BE2C (cell line): ENCODE measurements at regions not wholly inside any gene's neighbourhood (a gene's known extent, or its start where the extent isn't known, plus 50 kb on each side); places are given as distances from the start of the nearest gene placed in this dataset.
A peak's percentile ranks its signal among the peaks of the same experiment; 100 is the strongest.

Experiments
- DNase-seq: peaks from one replicate; pipeline ENCODE4 v3.0.0-alpha.2; 2020
- H3K27me3 ChIP-seq: fragments of 250-450 bp; sonication (Bioruptor Pico); 2 replicates; pipeline ENCODE4 v1.5.1; 2020; ENCODE audit warnings: mild to moderate bottlenecking
- H3K36me3 ChIP-seq: fragments of 250-450 bp; sonication (Bioruptor Pico); 2 replicates; pipeline ENCODE4 v1.5.1; 2020; ENCODE audit warnings: mild to moderate bottlenecking
- H3K4me1 ChIP-seq: fragments of 250-450 bp; sonication (Bioruptor Pico); 2 replicates; pipeline ENCODE4 v1.5.1; 2020
- H3K4me3 ChIP-seq: 2 replicates; pipeline ENCODE4 v1.5.1; 2011; ENCODE audit warnings: low read depth, low read length
- H3K9me3 ChIP-seq: fragments of 250-450 bp; sonication (Bioruptor Pico); 2 replicates; pipeline ENCODE4 v1.5.1; 2020
- TF ChIP-seq, protein P1 (sequence below): IDR thresholded peaks from 2 replicates; pipeline ENCODE4 v1.5.1; 2012; ENCODE audit warnings: mild to moderate bottlenecking, low read depth, low read length

DNA sequence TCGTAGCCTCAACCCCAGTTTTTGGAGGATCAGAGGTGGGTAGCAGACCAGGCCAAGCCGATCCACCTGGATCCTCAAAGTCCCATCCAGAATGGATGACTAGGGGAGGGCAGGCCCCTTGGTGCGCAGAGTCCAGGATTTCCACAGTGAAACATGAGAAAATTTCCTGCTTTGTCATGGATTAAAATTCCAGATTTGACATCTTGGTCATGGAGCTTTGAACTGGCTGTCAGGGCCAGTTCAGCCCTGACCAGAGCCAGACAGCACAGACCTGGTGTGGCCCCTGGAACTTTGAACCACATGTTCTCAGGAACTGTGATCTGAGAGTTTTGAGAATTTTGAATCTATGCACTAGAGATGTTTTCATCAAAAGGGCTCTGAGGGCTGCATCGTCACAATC lies 177.5 kb downstream of the MN1 start:
- H3K4me1 ChIP-seq: no peaks in the 10 kb centered on the region
- no peak overlapping the region for H3K4me3 ChIP-seq
- DNase-seq: no peak
- H3K36me3 ChIP-seq: no peaks in the 10 kb centered on the region
- H3K9me3 ChIP-seq: no peaks in the 10 kb centered on the region
- TF ChIP-seq, protein P1, sequence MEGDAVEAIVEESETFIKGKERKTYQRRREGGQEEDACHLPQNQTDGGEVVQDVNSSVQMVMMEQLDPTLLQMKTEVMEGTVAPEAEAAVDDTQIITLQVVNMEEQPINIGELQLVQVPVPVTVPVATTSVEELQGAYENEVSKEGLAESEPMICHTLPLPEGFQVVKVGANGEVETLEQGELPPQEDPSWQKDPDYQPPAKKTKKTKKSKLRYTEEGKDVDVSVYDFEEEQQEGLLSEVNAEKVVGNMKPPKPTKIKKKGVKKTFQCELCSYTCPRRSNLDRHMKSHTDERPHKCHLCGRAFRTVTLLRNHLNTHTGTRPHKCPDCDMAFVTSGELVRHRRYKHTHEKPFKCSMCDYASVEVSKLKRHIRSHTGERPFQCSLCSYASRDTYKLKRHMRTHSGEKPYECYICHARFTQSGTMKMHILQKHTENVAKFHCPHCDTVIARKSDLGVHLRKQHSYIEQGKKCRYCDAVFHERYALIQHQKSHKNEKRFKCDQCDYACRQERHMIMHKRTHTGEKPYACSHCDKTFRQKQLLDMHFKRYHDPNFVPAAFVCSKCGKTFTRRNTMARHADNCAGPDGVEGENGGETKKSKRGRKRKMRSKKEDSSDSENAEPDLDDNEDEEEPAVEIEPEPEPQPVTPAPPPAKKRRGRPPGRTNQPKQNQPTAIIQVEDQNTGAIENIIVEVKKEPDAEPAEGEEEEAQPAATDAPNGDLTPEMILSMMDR: no peak
- peaks cover 16% of the 10 kb centered on the region for H3K27me3 ChIP-seq

DNA sequence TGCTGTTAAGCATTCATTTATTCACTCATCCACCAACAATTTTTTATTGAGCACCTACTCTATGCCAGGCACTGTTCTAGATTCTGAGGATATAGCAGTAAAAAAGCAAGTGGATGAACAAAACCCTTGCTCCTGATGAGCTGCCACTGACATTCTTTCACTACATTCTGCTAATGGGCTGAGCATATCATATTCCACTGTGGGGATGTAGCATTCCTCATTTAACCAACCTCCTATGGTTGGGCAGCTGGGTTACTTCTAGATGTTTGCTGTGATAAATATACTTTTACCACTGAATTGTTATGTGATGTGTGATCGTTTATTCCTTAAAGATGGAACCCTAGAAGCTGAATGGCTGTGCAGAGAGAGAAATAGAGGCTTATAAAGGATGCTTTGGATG lies 176.9 kb downstream of the MN1 start:
- Histone ChIP-seq H3K27me3 (peaks cover 15% of the 10 kb centered on the region), H3K36me3 (no peaks in the 10 kb centered on the region), H3K4me3 (no peak overlapping the region), H3K9me3 (no peaks in the 10 kb centered on the region), H3K4me1 (no peaks in the 10 kb centered on the region)
- DNase-seq: no peak
- TF ChIP-seq, protein P1: no peak

DNA sequence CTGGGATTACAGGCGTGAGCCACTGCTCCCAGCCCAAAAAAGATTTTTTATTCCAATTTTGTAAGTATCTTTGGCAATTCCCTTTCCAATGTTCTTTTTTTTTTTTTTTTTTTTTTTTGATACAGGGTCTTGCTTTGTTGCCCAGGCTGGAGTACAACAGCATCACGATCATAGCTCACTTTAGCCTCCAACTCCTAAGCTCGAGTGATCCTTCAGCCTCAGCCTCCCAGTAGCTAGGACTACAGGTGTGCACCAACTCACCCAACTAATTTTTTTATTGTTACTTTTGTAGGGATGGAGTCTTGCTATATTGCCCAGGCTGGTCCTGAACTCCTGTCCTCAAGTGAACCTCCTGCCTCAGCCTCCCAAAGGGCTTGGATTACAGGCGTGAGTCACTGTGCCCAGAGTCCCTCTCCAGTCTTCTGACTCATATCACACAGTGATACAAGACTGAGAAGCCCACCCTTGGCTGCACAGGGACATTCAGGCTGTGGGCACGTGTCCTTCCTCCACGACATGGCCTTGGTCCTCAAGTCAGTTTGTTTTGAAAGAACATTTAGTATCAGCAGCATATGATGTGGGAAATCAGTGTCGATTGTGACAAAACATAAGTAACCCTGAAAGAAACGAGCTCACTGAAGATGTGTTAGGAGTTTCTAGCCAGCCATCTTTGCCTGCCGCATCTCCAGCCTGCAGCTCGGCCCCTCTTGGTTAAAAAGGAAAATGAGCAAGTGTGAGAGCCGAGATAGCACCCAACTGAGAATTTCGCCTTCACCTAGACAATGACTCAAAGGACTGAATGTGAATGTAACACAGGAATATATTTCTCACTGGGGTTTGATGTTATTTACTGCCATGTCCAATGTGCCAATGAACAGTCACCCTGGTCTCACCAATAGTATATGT lies 175.5 kb downstream of the MN1 start:
- no peak overlapping the region for H3K4me3 ChIP-seq
- DNase-seq: no peak
- TF ChIP-seq, protein P1: no peak

DNA sequence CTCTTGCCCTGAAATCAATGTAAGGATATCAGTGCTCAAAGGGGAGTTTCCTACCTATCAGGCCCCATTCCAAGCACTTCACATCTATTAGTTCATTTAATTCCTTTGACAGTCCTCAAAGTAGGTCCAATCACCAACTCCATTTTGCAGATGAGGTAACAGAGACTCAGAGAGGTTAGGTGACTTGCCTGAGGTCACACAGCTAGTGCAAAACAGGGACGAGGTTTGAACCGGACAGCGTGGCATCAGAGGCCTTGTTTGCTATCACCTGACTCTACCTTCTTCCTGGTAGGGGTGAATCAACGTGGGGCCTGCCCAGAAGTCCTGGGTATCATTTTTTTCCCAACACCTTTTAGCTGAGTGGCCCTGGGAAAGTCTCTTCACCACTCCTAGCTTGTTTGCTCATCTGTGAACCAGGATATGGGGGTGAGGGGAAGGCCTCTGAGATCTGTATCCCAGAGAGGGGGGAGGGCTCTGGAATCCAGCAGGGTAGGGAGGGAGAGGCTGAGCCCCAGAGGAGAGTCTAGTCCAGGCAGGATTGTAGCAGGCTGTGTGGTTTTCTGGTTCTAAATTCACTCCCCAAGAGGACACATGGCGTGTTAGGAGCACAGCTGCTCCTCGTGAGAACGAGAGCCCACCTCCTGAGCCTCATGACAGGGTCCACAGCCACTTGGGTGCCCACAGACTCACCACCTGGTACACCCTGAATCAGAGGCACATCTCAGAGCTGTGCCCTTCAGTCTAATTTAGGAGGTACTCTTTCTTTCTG lies 174.7 kb downstream of the MN1 start:
- no peaks in the 10 kb centered on the region for H3K36me3 ChIP-seq
- no peaks in the 10 kb centered on the region for H3K9me3 ChIP-seq
- H3K4me1 ChIP-seq: no peaks in the 10 kb centered on the region
- no peak for DNase-seq
- H3K27me3 ChIP-seq: peaks cover under 1% of the 10 kb centered on the region
- H3K4me3 ChIP-seq: no peak overlapping the region
- TF ChIP-seq, protein P1: no peak

More for the DNA sequence above, 175.5 kb downstream of the MN1 start:
- H3K4me1 ChIP-seq: no peaks in the 10 kb centered on the region
- H3K36me3 ChIP-seq: no peaks in the 10 kb centered on the region
- H3K27me3 ChIP-seq: peaks cover 4% of the 10 kb centered on the region
- H3K9me3 ChIP-seq: no peaks in the 10 kb centered on the region

DNA sequence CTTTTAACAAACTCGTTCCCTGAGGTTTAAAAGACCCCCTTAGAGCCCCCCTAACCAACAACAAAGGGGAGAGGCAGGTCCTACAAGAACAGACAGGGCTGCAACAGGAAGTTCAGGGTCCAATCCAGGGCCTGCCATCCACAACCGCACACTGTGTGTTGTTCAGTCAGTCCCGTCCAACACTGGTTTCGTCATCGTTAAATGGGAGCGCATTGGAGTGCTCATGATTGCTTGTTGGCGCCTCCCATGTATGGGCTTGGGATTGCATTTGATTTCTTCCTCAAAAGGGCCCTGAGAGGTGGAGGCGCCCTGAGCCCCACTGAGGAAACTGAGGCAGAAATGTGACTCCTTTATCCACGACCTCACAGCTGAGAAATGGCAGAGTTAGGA lies 174.1 kb downstream of the MN1 start:
- Histone ChIP-seq H3K4me3 (no peak overlapping the region), H3K9me3 (no peaks in the 10 kb centered on the region), H3K27me3 (no peaks in the 10 kb centered on the region; the same call in 1 of the 2 replicates), H3K4me1 (no peaks in the 10 kb centered on the region), H3K36me3 (no peaks in the 10 kb centered on the region)
- TF ChIP-seq, protein P1: peak; percentile 29; the same call in 1 of the 2 replicates
- no peak for DNase-seq
